NCI-H1105 (cell line): ENCODE measurements at regions not wholly inside any gene's neighbourhood (a gene's known extent, or its start where the extent isn't known, plus 50 kb on each side); places are given as distances from the start of the nearest gene placed in this dataset.

ENCODE experiments used
- DNase-seq: peaks from one replicate; lab custom pipeline; 2025; lab: John Stamatoyannopoulos, UW

DNA sequence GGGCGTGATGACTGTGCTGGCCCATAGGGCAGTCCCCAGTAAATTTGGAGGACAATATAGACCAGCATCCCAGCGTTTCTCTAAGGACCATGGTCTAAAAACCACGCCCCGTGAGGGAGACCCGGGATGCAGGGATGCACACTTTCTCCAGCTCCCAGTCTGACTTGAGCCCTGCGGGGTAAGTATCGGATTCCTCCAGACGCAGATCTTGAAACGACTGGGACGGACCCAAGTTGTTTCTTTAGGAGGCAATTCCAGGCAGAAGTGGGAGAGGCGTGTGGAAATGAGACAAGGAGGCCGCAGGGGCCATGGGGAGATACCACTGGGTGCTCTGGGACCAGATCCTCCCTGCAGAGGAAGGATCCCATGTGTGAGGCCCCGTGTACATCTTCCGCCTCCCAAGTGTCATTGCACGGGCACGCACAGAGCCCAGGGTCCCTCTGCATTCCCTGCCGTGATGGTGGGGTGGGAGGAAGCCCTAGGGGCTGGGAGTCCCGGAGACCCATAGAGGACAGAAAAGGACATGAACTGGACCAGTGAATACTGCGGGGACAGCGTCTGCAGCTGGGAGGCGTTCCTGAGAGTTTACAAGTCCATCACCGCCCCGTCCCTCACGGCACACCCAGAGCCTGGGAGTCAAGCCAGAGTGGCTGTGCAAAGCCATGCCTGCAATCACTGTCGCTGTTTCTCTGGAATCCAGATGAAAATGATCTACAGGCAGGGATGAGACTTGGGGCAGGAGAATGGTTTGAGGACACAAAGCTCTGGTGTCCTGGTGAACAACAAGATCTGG lies 522.9 kb downstream of the CDH26 start:
- DNase-seq, result no peak

DNA sequence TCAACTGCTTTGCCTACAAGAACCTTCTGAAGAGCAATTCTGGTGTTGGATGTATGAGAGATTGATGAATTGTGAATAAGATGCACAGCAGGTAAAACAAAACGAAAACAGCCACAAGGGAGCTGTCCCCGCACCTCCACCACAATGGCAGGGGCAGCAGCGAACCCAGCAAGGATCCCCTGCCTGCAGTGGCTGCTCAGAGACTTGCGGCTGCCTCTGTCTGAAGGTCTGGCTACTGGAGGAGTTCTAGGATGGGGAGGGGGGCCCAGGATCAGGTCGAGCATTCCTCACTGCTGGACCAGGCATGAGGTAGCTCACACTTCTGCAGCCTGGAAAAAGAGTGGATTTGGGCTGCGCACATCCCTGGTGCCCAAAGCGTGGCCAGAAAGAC lies 523.5 kb downstream of the CDH26 start:
- no peak for DNase-seq

DNA sequence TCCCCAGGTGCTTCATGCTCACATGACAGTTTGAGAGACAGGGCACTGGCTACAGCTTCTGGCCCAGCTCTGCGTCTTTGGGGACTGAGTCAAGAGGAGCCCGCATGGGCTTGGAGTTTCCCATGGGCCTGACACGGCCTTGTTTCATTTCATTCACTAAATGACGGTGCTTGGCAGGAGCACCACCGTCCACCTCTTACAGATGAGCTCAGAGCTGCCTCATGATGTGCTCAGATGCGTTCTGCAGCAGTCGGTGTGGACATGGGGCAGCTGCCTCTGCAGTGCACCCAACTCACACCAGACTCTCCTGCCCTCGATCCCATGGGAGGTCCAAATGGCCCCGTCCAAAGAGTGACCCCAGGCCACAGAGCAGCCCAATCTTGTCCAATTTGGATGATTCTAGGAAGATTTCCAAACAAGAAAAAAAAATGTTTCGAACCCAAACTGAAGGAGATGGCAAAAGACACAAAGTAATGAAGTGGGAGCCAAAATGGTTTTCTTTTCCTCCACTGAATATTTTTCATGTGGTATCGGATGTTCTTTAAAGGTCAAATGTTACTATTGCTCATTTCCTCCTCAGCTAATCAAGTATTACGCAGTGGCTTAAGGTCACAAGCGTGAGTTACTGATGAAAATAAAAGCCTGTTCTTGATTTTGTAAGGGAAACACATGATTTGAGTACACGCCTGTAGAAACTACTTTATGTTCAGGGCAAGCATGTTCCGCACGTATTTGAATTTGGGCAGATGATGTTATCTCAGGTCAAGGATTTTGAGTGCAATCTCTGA lies 524.2 kb downstream of the CDH26 start:
- DNase-seq, result no peak

DNA sequence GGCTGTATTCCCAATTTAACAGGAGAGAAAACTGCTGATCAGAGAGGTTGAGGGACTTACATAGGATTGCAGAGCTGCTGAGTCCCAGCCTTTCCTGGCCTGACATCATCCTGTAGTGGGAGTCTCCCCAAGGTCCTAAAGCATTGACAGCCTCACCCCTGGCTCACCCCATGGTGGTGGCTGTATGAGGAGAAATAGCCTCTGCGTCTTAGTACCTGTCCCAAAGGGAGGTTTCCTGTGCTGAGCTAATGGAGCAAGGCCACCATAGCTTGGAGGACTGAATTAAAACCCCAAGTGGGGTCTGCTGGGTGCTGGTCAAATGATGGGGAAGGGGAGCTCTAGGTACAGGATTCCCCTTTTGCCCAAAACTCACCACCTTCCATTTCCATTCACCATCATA lies 525.1 kb downstream of the CDH26 start:
- DNase-seq, result no peak

DNA sequence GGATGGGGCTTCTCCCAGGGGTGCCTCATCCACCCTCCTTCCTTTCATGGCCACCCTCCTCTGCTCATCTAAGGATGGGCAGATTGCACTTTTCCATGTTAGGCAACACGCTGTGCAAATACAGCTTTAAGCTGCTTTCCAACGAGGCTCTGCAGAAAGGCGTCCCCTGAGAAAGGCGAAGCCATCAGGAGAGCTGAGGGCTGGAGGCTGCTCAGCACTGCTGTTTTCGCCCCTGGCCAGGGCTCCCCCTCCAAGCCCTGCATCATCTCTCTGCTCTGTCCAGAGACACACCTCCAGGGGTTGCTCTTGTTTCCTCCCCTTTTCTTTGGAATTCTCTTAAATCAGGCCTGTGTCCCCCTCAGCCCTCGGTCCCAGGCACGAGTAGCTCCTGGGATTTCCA lies 526.1 kb downstream of the CDH26 start:
- no peak for DNase-seq

DNA sequence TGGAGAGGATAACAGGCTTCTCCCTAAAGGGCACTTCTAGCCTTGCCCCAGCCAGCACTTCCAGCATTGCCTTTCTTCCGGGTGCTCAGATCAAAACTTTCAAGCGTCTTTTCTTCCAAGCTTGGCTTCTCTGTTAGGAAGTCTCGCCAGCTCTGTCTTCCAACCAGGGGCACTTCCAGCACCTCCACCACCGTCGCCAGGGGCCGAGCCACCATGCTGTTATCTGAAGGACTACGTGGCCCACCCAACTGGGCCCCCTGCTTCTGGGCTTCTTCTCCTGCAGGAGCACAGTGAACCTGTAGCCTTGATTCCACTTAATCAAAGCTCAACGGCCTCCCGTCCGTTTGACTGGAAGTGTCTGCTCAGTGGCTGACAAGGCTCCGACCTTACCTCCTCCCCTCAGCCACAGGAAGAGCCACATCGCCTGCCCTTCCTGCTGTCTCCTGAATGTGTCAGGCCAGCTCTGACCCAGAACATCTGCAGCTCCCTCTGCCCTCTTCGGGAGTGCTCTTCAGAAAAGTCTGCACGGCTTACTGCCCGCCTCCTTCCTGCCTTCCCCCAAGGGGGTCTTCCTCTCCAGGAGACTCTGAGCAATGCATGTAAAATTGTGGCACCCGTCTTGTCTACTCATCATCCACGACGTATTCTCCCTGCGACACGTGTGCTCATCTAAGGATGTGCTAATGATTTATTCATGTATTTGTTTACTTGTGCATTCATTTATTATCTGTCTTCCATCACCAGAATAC lies 527.0 kb downstream of the CDH26 start:
- no peak for DNase-seq

DNA sequence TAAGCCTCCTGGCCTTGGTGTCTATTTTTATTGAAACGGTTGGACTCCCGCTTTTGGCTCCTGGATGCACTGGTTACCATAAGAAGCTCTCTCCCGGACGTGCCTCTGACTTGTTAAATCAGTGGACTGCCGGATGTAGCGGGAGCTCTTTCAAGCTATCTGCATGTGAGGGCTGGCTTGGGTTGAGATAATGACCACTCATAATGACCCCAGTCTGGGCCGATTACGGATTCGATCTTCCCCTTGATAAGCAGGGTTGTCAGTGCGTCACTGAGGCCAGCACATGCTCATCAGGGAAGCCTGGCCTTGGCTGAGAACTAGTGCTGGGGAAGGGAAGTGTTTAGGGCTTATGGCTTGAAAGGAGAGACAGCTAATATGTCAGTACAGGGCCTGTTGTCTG lies 528.1 kb downstream of the CDH26 start:
- DNase-seq, result no peak

DNA sequence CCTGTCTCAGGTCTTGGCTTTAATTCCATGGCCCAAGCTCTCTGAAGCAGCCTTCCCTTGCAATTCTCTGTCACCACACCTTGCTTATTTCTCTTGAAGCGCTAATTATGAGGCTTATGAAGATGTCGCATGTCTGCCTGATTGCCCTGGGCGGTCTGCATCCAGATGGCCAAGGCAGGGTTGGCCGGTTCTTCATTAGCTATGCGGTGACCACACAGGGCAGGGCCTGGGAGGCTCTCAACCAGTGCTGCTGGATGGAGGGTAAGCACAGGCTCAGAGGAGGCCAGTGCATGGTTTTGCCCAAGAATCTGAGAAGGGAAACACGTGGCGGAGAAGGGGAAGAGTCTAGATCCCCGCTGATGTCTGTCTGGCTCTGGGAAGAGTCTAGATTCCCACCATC lies 528.7 kb downstream of the CDH26 start:
- no peak for DNase-seq

DNA sequence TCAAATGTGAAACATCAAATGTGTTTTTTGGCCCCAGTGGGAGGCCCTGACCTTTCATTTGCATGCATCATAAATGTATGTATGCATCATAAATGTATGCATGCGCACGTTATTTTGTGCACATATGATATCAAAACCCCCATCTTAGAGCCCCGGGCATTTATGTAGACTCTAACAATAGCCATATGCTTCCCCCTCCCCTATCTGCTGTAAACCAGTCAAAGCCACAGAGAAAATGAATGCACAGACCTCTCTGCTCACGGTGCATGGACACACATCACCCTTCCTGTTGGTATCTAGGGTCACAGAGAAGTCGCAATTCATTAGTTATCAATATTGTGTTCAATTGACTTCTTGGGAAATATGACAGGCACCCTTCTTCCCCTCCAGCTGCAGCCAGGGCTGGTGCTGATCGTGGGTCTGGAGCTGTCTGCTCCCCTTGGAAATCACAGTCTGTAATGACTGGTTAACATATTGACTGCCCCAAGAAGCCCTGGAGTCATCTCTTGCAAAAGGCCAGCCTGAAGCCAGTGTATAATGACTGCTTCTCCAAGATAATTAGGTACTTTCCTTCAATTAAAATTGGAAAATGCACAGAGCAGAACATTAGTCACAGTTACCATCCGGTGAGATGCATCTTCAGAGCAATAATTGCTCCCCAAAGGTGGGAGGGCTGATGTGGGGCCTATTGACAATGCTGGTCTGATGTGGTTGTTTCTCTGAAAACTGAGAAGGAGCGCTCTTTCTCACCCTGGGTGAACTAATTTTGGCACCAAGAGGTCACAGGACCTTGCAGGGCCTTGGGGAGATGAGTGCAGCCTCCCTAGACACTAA lies 532.2 kb downstream of the CDH26 start:
- DNase-seq, result no peak

DNA sequence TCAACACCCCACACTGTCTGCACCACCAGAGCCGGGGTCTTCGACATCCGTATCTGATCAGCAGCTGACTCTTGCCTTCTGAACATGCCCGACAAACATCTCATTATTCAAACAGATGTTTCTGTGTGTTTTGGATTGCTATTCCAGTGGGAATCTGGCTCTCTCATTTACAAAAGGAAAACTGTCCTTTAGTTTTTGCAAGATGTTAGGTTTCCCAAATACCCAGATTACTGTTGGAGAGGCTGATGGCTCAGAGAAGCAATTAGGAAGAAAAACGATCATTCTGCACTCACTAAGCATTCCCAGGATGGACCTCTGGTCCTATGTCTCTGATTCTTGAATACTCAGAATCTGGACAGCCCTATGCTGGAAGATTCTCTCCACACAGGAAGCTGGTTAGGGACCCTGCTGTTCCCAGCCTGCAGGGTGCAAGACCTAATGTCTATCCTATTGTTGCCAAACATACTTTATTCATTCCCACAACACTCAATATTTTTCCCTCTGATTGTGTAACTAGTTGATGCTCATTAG lies 532.9 kb downstream of the CDH26 start:
- DNase-seq, result no peak

DNA sequence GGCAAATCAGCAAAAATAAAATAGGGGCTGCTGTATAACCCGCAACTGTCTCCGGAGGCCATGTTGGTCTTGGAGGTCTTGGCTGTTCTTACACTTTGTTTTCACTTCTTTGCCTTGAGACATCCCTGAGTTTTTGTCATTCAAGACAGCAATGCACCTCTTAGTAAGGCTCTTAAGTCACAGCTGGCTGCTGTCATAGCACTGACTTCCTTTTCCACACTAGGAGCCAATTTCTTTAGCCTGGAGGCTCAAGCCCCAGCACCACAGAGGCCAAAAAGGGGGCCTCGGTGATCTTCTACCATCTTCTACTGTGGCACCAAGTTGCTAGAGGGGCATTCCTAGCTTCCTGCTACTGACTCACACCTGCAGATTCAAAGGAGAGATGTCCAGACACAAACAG lies 536.3 kb downstream of the CDH26 start:
- no peak for DNase-seq

DNA sequence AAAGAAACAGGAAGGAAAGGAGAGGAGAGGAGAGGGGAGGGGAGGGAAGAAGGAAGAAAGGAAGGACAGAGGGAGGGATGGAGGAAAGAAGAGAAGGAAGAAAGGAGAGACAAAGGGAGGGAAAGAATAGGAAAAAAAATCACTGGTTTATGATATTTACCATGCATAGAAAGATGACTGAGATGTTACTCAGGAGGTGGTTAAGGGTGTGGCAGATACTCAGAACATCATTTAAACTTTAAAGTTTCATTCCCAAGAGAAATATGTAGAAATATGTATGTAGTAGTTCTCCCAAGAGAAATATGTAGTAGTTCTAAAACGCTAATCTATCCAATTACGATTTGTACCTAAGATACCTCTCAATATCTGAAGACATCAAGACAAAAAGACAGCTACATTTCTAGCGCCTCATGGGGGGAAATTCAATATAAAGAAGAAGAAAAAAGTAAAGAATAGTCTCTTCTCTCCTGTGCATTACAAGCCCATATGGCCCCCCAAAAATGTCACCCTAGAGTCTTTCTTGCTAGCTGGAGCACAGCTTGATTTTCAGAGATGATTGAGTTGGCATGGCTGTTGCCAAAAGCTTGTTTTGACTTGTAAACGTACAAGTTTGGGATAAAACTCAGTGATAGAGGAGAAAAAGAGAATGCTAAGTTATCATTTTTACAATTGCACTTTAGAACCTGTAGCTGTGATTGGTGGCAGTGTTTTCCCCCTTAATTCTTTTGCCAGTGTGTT lies 539.2 kb downstream of the CDH26 start:
- DNase-seq, result no peak

DNA sequence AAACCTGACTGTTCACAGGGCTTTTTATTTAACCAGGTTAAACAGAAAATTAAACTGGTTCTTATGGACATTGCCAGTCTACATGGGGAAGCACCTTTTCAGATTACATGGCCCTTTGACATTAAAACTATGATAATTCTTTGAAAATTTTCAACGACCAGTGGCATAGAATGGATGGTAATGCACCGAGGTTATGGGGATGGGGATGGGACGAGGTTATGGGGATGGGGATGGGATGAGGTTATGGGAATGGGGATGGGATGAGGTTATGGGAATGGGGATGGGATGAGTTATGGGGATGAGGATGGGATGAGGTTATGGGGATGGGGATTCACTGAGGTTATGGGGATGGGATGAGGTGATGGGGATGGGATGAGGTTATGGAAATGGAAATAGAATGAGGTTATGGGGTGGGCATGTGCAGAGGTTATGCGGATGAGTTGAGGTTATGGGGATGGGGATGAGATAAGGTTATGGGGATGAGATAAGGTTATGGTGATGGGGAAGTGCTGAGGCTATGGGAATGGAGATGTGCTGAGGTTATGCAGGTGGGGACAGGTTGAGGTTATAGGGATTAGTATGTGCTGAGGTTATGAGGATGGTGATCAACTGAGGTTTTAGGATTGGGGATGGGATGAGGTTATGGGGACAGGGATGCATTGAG lies 541.9 kb downstream of the CDH26 start:
- no peak for DNase-seq

DNA sequence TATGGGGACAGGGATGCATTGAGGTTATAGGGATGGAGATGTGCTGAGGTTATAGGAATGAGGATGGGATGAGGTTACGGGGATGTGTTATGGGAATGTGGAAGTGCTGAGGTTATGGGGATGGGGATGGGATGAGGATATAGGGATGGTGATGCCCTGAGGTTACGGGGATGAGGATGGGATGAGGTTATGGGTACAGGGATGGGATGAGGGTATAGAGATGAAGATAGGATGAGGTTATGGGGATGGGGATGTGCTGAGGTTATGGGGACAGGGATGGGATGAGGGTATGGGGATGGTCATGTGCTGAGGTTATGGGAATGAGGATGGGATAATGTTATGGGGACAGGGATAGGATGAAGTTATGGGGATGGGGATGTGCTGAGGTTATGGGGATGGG lies 542.8 kb downstream of the CDH26 start:
- DNase-seq, result no peak

DNA sequence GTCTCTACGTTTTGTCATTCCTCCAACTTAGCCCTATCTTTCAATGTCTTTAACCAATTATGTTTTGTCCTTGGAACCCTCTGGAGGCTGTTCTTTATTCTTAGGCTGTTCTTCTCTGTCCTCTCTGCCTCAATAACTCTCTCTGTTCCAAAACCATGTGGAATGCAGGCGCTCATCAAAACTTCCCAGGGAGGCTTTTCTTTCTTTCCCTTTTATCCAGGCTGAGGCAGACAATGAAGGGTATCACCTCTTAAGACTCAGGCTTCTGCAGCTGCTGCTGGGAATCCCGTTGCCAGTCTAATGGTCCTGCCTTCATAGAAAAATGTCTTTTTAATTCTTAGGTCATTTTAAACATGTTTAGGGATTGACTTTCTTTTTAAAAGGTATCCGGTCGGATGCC lies 544.7 kb downstream of the CDH26 start:
- no peak for DNase-seq

DNA sequence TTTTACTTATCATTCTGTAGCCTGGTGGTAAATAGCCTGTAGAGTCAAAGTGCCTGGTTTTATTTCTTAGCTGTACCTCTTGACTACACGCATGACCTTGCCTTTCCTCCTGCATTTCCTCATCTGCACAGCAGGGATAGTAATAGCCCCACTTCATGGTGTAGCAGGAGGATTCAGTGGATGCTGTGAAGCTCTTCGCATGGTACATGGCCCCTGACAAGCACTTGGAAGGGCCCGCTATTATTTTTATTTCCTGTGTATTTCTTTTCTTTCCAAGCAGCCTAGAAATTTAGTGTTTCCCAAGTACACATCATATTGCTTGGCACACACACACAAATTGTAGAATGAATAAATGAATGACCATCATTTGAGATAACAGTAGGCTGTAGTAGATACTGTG lies 547.2 kb downstream of the CDH26 start:
- DNase-seq, result no peak

DNA sequence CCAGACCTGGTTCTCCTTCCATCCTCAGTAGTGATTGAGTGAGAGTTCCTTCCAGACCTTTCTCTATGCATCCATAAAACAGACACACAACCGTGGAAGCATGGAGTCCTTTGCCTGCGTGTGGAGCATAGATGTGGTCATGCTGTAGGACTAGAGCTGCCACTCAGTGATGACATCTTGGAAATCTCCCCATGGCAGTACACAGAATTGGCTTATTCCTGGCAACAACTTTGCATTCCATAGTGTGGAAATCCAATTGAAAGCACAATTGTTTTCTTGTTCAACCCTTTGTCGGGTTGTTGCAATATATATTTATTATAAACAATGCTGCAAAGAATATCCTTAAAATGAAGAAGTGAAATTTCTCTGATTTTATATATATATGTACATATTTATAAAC lies 547.8 kb downstream of the CDH26 start:
- no peak for DNase-seq

DNA sequence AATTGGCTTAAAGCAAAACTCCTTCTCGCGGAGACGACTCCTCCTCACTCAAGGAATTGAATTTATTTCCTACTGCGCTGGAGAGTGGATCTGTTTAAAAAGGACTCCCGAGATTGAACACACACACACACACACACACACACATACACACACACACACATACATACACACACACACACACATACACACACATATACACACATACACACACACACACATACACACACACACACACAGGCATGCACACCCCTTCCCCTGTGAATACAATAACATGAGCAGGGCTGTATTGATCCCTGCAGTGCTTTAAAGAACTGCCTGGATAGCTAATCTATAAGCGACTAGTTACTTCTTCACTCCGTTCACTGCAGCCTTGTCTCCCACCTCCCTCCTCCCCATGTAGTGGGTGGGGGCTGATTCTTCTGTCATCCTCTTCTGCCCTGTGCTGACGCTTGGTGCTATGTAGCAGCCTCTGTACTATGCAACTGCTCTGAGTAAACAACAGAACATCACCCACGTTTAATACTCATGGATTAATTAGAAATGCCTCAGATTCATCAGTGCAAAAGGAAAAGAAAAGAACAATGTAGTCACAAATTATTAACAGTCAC lies 549.0 kb downstream of the CDH26 start:
- no peak for DNase-seq

DNA sequence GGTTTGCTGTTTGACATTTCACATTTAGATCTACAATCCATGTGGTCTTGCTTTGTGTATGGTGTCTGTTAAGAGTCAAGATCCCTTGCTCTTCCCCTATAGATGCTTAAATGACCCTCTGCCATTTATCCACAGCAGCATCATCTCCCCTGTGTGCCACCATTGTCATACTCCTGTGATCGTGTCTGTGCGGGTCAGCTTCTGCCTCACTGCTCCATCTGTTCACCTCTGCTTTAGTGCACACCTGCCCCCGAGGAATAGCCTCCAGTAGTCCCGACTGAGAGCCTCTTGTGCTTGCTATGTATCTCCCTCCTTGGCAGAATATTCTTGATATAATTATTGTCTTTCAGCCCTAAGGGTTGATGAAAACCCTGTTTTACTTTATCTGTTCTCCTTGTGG lies 551.2 kb downstream of the CDH26 start:
- DNase-seq, result no peak

DNA sequence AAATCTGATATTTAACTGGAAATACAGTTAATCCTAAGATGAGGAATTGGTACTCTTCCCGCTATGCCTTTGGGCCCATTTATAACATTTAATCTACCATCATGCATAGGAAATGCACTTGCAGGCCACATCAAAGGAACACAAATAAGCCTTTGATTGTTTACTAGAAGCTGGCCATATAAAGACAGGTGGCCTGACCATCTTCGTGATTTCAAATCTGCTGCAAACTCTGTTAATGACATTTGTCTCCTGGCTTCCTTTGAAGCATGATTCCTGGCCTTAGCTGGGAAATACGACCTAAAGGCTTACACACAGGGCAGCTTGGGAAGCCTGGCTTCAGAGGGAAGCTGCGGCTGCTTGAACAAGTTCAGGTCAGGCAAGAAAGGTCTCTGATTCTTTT lies 552.1 kb downstream of the CDH26 start:
- no peak for DNase-seq
